NCI-H1092 treated with DMSO at 0.1 percent for 48 hours (cell line): ENCODE measurements at regions not wholly inside any gene's neighbourhood (a gene's known extent, or its start where the extent isn't known, plus 50 kb on each side); places are given as distances from the start of the nearest gene placed in this dataset.

Source experiments
- DNase-seq: peaks from one replicate; lab custom pipeline; 2025; lab: John Stamatoyannopoulos, UW

- no peak for DNase-seq
Measured at GRCh38 chr1:244347942-244348341, 103.8 kb downstream of the ADSS2 start.

- no peak for DNase-seq
Measured at GRCh38 chr1:244349103-244349531, 102.6 kb downstream of the ADSS2 start.

GRCh38 chr1:244349581-244350001 is 102.1 kb downstream of the ADSS2 start:
- DNase-seq, result no peak

- DNase-seq, result no peak
Measured at GRCh38 chr1:244350027-244350426, 101.7 kb downstream of the ADSS2 start.

GRCh38 chr1:244352156-244352830 is 99.4 kb downstream of the ADSS2 start:
- no peak for DNase-seq

GRCh38 chr1:244353551-244354091 is 98.1 kb downstream of the ADSS2 start:
- no peak for DNase-seq

- no peak for DNase-seq
Measured at GRCh38 chr1:244354810-244355278, 96.9 kb downstream of the ADSS2 start.

GRCh38 chr1:244356376-244356775 is 95.3 kb downstream of the ADSS2 start:
- DNase-seq, result no peak
